DOHH2 (cell line): ENCODE measurements at regions not wholly inside any gene's neighbourhood (a gene's known extent, or its start where the extent isn't known, plus 50 kb on each side); places are given as distances from the start of the nearest gene placed in this dataset.

Source experiments
- H3F3A ChIP-seq: fragments of 200-600 bp; sonication (generic), shearing (Covaris generic); 2 replicates; pipeline ENCODE4 v1.6.0; 2016; ENCODE audit warnings: antibody characterized with exemption, mild to moderate bottlenecking; ENCODE audit not compliant: control insufficient read depth, insufficient read depth
- H3K27ac ChIP-seq: fragments of 200-600 bp; sonication (generic); 2 replicates; pipeline ENCODE4 v1.5.1; 2014; ENCODE audit warnings: low read depth, mild to moderate bottlenecking, low read length, moderate library complexity
- H3K27me3 ChIP-seq: fragments of 200-600 bp; sonication (generic); 2 replicates; pipeline ENCODE4 v1.6.1; 2014; ENCODE audit warnings: mild to moderate bottlenecking, low read length, mixed read lengths; ENCODE audit not compliant: control insufficient read depth
- H3K36me3 ChIP-seq: fragments of 200-600 bp; sonication (generic); 2 replicates; pipeline ENCODE4 v1.6.1; 2014; ENCODE audit warnings: mild to moderate bottlenecking, low read length, moderate library complexity, mixed read lengths; ENCODE audit not compliant: control insufficient read depth
- H3K4me1 ChIP-seq: fragments of 200-600 bp; sonication (generic); 2 replicates; pipeline ENCODE4 v1.6.1; 2014; ENCODE audit warnings: mild to moderate bottlenecking, low read length, mixed read lengths; ENCODE audit not compliant: control insufficient read depth
- H3K4me2 ChIP-seq: fragments of 200-600 bp; sonication (generic); 2 replicates; pipeline ENCODE4 v1.6.0; 2014; ENCODE audit warnings: mild to moderate bottlenecking, low read length, moderate library complexity
- H3K4me3 ChIP-seq: fragments of 200-600 bp; sonication (generic); 2 replicates; pipeline ENCODE4 v1.5.1; 2014; ENCODE audit warnings: mild to moderate bottlenecking, low read length, mixed read lengths
- H3K79me2 ChIP-seq: fragments of 200-600 bp; sonication (generic); 2 replicates; pipeline ENCODE4 v1.6.1; 2014; ENCODE audit warnings: mild to moderate bottlenecking, low read length, mixed read lengths; ENCODE audit not compliant: control insufficient read depth
- H3K9me2 ChIP-seq: fragments of 200-600 bp; sonication (generic); replicated peaks from 2 replicates; pipeline ENCODE4 v1.6.1; 2014; ENCODE audit warnings: mild to moderate bottlenecking, low read length, mixed read lengths; ENCODE audit not compliant: control insufficient read depth
- H3K9me3 ChIP-seq: fragments of 200-600 bp; sonication (generic); 2 replicates; pipeline ENCODE4 v1.6.1; 2014; ENCODE audit warnings: antibody characterized with exemption, low read length, mixed read lengths; ENCODE audit not compliant: control insufficient read depth, insufficient read depth
- H4K20me1 ChIP-seq: fragments of 200-600 bp; sonication (generic); 2 replicates; pipeline ENCODE4 v1.6.0; 2014; ENCODE audit warnings: low read depth, mild to moderate bottlenecking, antibody characterized with exemption, low read length, moderate library complexity; ENCODE audit not compliant: control insufficient read depth, insufficient read depth
- EZH2phosphoT487 ChIP-seq: fragments of 200-600 bp; sonication (generic); IDR thresholded peaks from 2 replicates; pipeline ENCODE4 v1.6.1; 2017; ENCODE audit warnings: borderline replicate concordance, mild to moderate bottlenecking, antibody characterized with exemption, low read length, moderate library complexity, mixed read lengths
- TF ChIP-seq, protein P1 (sequence below): fragments of 200-600 bp; sonication (generic); IDR thresholded peaks from one replicate; pipeline ENCODE4 v1.5.1; 2014; ENCODE audit warnings: antibody characterized with exemption, mild to moderate bottlenecking, low read depth, low read length; ENCODE audit not compliant: poor library complexity, severe bottlenecking

- Histone ChIP-seq H4K20me1 (no peaks in the 10 kb centered on the region; the same call in 1 of the 2 replicates), H3K27ac (no peak overlapping the region)
Measured at GRCh38 chr11:8315463-8315862, 51.8 kb upstream of the LMO1 start.

GRCh38 chr11:8314916-8315315 is 51.2 kb upstream of the LMO1 start:
- Histone ChIP-seq H3K4me2 (no peak overlapping the region), H3K4me3 (no peak overlapping the region), H3K36me3 (no peaks in the 10 kb centered on the region), H3K27me3 (no peaks in the 10 kb centered on the region), H4K20me1 (no peaks in the 10 kb centered on the region; the same call in 1 of the 2 replicates), H3K9me2 (no peaks in the 10 kb centered on the region), H3K9me3 (no peaks in the 10 kb centered on the region), H3F3A (no peaks in the 10 kb centered on the region), H3K79me2 (no peaks in the 10 kb centered on the region), H3K27ac (no peak overlapping the region), H3K4me1 (no peaks in the 10 kb centered on the region)
- TF ChIP-seq, protein P1, sequence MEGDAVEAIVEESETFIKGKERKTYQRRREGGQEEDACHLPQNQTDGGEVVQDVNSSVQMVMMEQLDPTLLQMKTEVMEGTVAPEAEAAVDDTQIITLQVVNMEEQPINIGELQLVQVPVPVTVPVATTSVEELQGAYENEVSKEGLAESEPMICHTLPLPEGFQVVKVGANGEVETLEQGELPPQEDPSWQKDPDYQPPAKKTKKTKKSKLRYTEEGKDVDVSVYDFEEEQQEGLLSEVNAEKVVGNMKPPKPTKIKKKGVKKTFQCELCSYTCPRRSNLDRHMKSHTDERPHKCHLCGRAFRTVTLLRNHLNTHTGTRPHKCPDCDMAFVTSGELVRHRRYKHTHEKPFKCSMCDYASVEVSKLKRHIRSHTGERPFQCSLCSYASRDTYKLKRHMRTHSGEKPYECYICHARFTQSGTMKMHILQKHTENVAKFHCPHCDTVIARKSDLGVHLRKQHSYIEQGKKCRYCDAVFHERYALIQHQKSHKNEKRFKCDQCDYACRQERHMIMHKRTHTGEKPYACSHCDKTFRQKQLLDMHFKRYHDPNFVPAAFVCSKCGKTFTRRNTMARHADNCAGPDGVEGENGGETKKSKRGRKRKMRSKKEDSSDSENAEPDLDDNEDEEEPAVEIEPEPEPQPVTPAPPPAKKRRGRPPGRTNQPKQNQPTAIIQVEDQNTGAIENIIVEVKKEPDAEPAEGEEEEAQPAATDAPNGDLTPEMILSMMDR: no peak
- no peak for TF ChIP-seq EZH2phosphoT487

More at GRCh38 chr11:8315463-8315862, 51.8 kb upstream of the LMO1 start:
- no peaks in the 10 kb centered on the region for H3K36me3 ChIP-seq
- H3K9me2 ChIP-seq: no peaks in the 10 kb centered on the region
- no peaks in the 10 kb centered on the region for H3K4me1 ChIP-seq
- H3F3A ChIP-seq: no peaks in the 10 kb centered on the region
- H3K4me3 ChIP-seq: no peak overlapping the region
- H3K27me3 ChIP-seq: no peaks in the 10 kb centered on the region
- H3K79me2 ChIP-seq: no peaks in the 10 kb centered on the region
- TF ChIP-seq EZH2phosphoT487: no peak
- TF ChIP-seq, protein P1: no peak
- H3K9me3 ChIP-seq: no peaks in the 10 kb centered on the region
- H3K4me2 ChIP-seq: no peak overlapping the region

DNA sequence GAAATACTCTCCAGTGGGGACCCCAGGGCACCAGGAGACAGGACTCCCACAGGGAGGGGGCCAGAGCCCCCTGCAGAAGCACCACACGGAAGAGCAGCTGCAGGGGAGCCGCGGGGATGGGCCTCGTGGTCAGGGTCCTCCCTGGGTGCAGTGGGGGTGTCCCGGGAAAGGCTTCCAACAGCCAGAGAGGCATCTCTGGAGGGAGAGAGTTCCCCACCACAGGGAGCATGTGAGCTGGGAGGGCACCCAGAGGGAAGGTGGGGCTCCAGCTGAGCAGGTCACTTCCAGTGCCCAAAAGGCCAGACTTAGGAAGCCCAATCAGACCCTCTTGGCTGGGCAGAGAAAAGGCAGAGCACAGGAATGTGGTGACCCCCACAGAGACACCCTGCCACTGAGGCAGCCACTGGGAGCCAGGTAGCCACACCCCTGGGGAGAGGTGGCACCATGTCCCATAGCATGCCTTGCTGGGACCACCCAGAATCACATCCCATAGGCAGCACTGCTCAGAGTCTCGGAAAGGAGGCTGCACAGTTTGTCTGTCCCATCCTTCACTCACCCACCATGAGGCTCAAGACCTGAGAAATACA is 49.9 kb upstream of the LMO1 start:
- H3K9me2 ChIP-seq: no peaks in the 10 kb centered on the region
- H3K9me3 ChIP-seq: no peaks in the 10 kb centered on the region
- no peak overlapping the region for H3K4me2 ChIP-seq
- H3K27me3 ChIP-seq: no peaks in the 10 kb centered on the region
- no peaks in the 10 kb centered on the region for H3K4me1 ChIP-seq
- H3K4me3 ChIP-seq: no peak overlapping the region
- H3K27ac ChIP-seq: no peak overlapping the region
- H4K20me1 ChIP-seq: no peaks in the 10 kb centered on the region; the same call in 1 of the 2 replicates
- no peak for TF ChIP-seq EZH2phosphoT487
- TF ChIP-seq, protein P1: no peak
- no peaks in the 10 kb centered on the region for H3K79me2 ChIP-seq
- no peaks in the 10 kb centered on the region for H3K36me3 ChIP-seq
- H3F3A ChIP-seq: no peaks in the 10 kb centered on the region
